HepG2 (cell line): ENCODE measurements at regions not wholly inside any gene's neighbourhood (a gene's known extent, or its start where the extent isn't known, plus 50 kb on each side); places are given as distances from the start of the nearest gene placed in this dataset.

ENCODE experiments used
- ATAC-seq: fragments of 200-7000 bp; cut with Tn5 transposase; 3 replicates; pipeline ENCODE4 v1.9.1; 2020; ENCODE audit warnings: mild to moderate bottlenecking, moderate library complexity
- BruUV-seq: library from RNA; stranded (reverse); fragments of 400-500 nt; replicated peaks from 2 replicates; lab custom pipeline; 2021; lab: Mats Ljungman, UMichigan
- CTCF ChIA-PET: fragments of 300-600 bp; formaldehyde crosslinking; extraction: SDS; loops from one replicate; lab custom pipeline; 2021; ENCODE audit warnings: low total read pairs, inconsistent platforms, low intra/inter-chr PET ratio; lab: Yijun Ruan, JAX
- POLR2A ChIA-PET: fragments of 350-600 bp; sonication (Branson Sonifier 250); formaldehyde crosslinking; loops from one replicate; lab custom pipeline; 2020; ENCODE audit warnings: antibody characterized with exemption, inconsistent platforms; lab: Yijun Ruan, JAX
- DNase-seq: peaks from one replicate; pipeline ENCODE4 v3.0.0-alpha.2; 2015; ENCODE audit warnings: low spot score
- FAIRE-seq: peaks from 3 replicates; lab custom pipeline; 2011; peaks lifted over from hg19 to GRCh38; lab: Jason Lieb, UNC
- H2AFZ ChIP-seq: one replicate; pipeline ENCODE4 v1.6.1; 2011; ENCODE audit warnings: low read length, inconsistent platforms
- H3K27ac ChIP-seq: fragments of 300-600 bp; 3 replicates; pipeline ENCODE4 v1.8.0; 2011; ENCODE audit warnings: mixed run types, mild to moderate bottlenecking, mixed read lengths, low read length, inconsistent platforms; ENCODE audit not compliant: insufficient read depth; ENCODE audit errors: extremely low read length
- H3K27me3 ChIP-seq, 2 experiments: fragments of 200-600 bp in 1 of 2; 2 replicates in 1 of 2; 3 replicates in 1 of 2; pipeline versions ENCODE4 v1.6.0 to v1.8.0; 2011; ENCODE audit warnings: low read length in 2 of 2, mild to moderate bottlenecking in 2 of 2, moderate library complexity in 2 of 2, inconsistent platforms in 1 of 2; ENCODE audit not compliant: insufficient read depth in 2 of 2, control insufficient read depth in 1 of 2
- H3K36me3 ChIP-seq, 2 experiments: fragments of 200-600 bp in 1 of 2; replicated peaks in 1 of 2; 2 replicates in 1 of 2; 3 replicates in 1 of 2; pipeline versions ENCODE4 v1.5.1 to v1.8.0; 2011; ENCODE audit warnings: low read length in 2 of 2, inconsistent platforms in 1 of 2; ENCODE audit not compliant: insufficient read depth in 2 of 2, control insufficient read depth in 1 of 2
- H3K4me1 ChIP-seq: 2 replicates; pipeline ENCODE4 v1.5.1; 2012; ENCODE audit warnings: low read length, inconsistent platforms; ENCODE audit not compliant: insufficient read depth
- H3K4me2 ChIP-seq: 2 replicates; pipeline ENCODE4 v1.6.0; 2011; ENCODE audit warnings: low read depth, low read length, inconsistent platforms
- H3K4me3 ChIP-seq, 3 experiments: fragments of 200-600 bp in 1 of 3; sonication (generic), shearing (Covaris generic) in 1 of 3; replicated peaks in 1 of 3; 2 replicates each; pipeline ENCODE4 v1.5.1; 2011 to 2016; ENCODE audit warnings: low read length in 3 of 3, inconsistent platforms in 2 of 3, low read depth in 2 of 3, mild to moderate bottlenecking in 2 of 3, control low read depth in 1 of 3, mixed read lengths in 1 of 3; ENCODE audit not compliant: insufficient read depth in 1 of 3
- H3K79me2 ChIP-seq: one replicate; pipeline ENCODE4 v1.6.1; 2011; ENCODE audit warnings: low read length, inconsistent platforms; ENCODE audit not compliant: insufficient read depth
- H3K9ac ChIP-seq: 2 replicates; pipeline ENCODE4 v1.6.0; 2011; ENCODE audit warnings: mild to moderate bottlenecking, low read depth, low read length, inconsistent platforms; ENCODE audit not compliant: insufficient read depth
- H3K9me3 ChIP-seq: 2 replicates; pipeline ENCODE4 v1.5.1; 2012; ENCODE audit warnings: mild to moderate bottlenecking, low read length
- H4K20me1 ChIP-seq: 2 replicates; pipeline ENCODE4 v1.6.0; 2011; ENCODE audit warnings: inconsistent platforms, mild to moderate bottlenecking, low read length, moderate library complexity; ENCODE audit not compliant: insufficient read depth
- FOXO4 ChIP-seq: sonication (generic); formaldehyde crosslinking; conservative IDR thresholded peaks from 2 replicates; pipeline ENCODE4 v1.8.1; 2023; ENCODE audit warnings: missing genetic modification reagents
- ISX ChIP-seq: sonication (generic); formaldehyde crosslinking; conservative IDR thresholded peaks from 2 replicates; pipeline ENCODE4 v1.5.0; 2020; ENCODE audit warnings: missing genetic modification reagents
- JUND ChIP-seq: sonication (generic); formaldehyde crosslinking; IDR thresholded peaks from 2 replicates; pipeline ENCODE4 v1.8.0; 2022; ENCODE audit warnings: mild to moderate bottlenecking, missing genetic modification reagents
- NFE2L1 ChIP-seq: sonication (generic); formaldehyde crosslinking; IDR thresholded peaks from 2 replicates; pipeline ENCODE4 v1.4.0; 2020; ENCODE audit warnings: missing genetic modification reagents, mild to moderate bottlenecking, borderline replicate concordance
- NR2F2 ChIP-seq: IDR thresholded peaks from 2 replicates; pipeline ENCODE4 v1.6.1; 2012; ENCODE audit warnings: low read depth, inconsistent platforms, borderline replicate concordance
- ZNF451 ChIP-seq: sonication (generic); formaldehyde crosslinking; IDR thresholded peaks from 2 replicates; pipeline ENCODE4 v1.5.0; 2020; ENCODE audit warnings: mild to moderate bottlenecking, missing genetic modification reagents
- ZNF510 ChIP-seq: sonication (generic); formaldehyde crosslinking; IDR thresholded peaks from 2 replicates; pipeline ENCODE4 v1.4.0; 2020; ENCODE audit warnings: low read depth, mild to moderate bottlenecking, missing genetic modification reagents
- ZZZ3 ChIP-seq: sonication (generic); formaldehyde crosslinking; IDR thresholded peaks from 2 replicates; pipeline ENCODE4 v1.4.0; 2020; ENCODE audit warnings: missing genetic modification reagents, mild to moderate bottlenecking, borderline replicate concordance
- WGBS: methylation state at CpG from one replicate; pipeline ENCODE4 v1.1.6; 2017; ENCODE audit warnings: low lambda C conversion rate; 5-methylcytosine and 5-hydroxymethylcytosine counted together
- in situ Hi-C: cut with HindIII; loops from 2 replicates; pipeline ENCODE4 v1.10.0; 2017; ENCODE audit warnings: low pct_unique_long_range_greater_than_20kb; ENCODE audit not compliant: extremely low pct_ligation_motif_present
- intact Hi-C: fragments of 100-400 bp; cut with micrococcal nuclease; formaldehyde crosslinking; loops from one replicate; pipeline ENCODE4 v1.10.0; 2022; ENCODE audit not compliant: unreplicated experiment
- TF ChIP-seq, protein P1 (sequence below): sonication (generic); formaldehyde crosslinking; IDR thresholded peaks from 2 replicates; pipeline ENCODE4 v1.8.1; 2022; ENCODE audit warnings: low read depth, mild to moderate bottlenecking, missing genetic modification reagents
- TF ChIP-seq, protein P2 (sequence below): sonication (generic); formaldehyde crosslinking; IDR thresholded peaks from 2 replicates; pipeline ENCODE4 v1.4.0; 2020; ENCODE audit warnings: mild to moderate bottlenecking, missing genetic modification reagents
- TF ChIP-seq, protein P3 (sequence below): sonication (generic); formaldehyde crosslinking; IDR thresholded peaks from 2 replicates; pipeline ENCODE4 v1.4.0; 2020; ENCODE audit warnings: missing genetic modification reagents

DNA sequence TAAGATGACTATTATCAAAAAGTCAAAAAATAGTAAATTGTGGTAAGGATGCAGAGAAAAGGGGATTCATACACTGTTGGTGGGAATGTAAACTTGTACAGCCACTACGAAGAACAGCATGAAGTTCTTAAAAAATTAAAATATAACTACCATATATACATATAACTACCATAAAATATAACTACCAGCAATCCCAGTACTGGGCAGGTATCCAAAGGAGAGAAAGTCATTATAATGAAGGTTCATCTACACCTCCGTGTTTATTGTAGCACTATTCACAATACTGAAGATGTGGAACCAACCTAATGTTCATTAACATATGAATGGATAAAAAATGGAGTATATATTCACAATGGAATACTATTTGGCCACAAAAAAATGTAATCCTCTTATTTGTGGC lies 360.9 kb upstream of the CT83 start:
- no peak for DNase-seq
- Histone ChIP-seq H3K27ac (no peak overlapping the region), H3K9me3 (no peaks in the 10 kb centered on the region), H3K4me2 (no peak overlapping the region), H3K79me2 (no peaks in the 10 kb centered on the region), H3K9ac (no peak overlapping the region), H4K20me1 (no peaks in the 10 kb centered on the region), H3K4me1 (no peaks in the 10 kb centered on the region), H3K4me3 (no peak overlapping the region), H3K27me3 (no peaks in the 10 kb centered on the region), H2AFZ (no peak overlapping the region), H3K36me3 (no peaks in the 10 kb centered on the region)
- BruUV-seq: no TSS peak
- ATAC-seq: no peak
- FAIRE-seq: no peak
- ChIA-PET POLR2A (no interaction called here), CTCF (no interaction called here)
- WGBS: 0% methylated on average over 2 of the region's 2 CpGs
- intact Hi-C loops: no loop called here
- in situ Hi-C loops: no loop called here
- TF ChIP-seq, protein P1, sequence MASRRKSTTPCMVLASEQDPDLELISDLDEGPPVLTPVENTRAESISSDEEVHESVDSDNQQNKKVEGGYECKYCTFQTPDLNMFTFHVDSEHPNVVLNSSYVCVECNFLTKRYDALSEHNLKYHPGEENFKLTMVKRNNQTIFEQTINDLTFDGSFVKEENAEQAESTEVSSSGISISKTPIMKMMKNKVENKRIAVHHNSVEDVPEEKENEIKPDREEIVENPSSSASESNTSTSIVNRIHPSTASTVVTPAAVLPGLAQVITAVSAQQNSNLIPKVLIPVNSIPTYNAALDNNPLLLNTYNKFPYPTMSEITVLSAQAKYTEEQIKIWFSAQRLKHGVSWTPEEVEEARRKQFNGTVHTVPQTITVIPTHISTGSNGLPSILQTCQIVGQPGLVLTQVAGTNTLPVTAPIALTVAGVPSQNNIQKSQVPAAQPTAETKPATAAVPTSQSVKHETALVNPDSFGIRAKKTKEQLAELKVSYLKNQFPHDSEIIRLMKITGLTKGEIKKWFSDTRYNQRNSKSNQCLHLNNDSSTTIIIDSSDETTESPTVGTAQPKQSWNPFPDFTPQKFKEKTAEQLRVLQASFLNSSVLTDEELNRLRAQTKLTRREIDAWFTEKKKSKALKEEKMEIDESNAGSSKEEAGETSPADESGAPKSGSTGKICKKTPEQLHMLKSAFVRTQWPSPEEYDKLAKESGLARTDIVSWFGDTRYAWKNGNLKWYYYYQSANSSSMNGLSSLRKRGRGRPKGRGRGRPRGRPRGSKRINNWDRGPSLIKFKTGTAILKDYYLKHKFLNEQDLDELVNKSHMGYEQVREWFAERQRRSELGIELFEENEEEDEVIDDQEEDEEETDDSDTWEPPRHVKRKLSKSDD (CRISPR knock-in tag): no peak
- no peak for TF ChIP-seq ZZZ3
- TF ChIP-seq ISX (CRISPR knock-in tag): no peak
- no peak for TF ChIP-seq JUND (CRISPR knock-in tag)
- no peak for TF ChIP-seq NR2F2
- TF ChIP-seq, protein P2, sequence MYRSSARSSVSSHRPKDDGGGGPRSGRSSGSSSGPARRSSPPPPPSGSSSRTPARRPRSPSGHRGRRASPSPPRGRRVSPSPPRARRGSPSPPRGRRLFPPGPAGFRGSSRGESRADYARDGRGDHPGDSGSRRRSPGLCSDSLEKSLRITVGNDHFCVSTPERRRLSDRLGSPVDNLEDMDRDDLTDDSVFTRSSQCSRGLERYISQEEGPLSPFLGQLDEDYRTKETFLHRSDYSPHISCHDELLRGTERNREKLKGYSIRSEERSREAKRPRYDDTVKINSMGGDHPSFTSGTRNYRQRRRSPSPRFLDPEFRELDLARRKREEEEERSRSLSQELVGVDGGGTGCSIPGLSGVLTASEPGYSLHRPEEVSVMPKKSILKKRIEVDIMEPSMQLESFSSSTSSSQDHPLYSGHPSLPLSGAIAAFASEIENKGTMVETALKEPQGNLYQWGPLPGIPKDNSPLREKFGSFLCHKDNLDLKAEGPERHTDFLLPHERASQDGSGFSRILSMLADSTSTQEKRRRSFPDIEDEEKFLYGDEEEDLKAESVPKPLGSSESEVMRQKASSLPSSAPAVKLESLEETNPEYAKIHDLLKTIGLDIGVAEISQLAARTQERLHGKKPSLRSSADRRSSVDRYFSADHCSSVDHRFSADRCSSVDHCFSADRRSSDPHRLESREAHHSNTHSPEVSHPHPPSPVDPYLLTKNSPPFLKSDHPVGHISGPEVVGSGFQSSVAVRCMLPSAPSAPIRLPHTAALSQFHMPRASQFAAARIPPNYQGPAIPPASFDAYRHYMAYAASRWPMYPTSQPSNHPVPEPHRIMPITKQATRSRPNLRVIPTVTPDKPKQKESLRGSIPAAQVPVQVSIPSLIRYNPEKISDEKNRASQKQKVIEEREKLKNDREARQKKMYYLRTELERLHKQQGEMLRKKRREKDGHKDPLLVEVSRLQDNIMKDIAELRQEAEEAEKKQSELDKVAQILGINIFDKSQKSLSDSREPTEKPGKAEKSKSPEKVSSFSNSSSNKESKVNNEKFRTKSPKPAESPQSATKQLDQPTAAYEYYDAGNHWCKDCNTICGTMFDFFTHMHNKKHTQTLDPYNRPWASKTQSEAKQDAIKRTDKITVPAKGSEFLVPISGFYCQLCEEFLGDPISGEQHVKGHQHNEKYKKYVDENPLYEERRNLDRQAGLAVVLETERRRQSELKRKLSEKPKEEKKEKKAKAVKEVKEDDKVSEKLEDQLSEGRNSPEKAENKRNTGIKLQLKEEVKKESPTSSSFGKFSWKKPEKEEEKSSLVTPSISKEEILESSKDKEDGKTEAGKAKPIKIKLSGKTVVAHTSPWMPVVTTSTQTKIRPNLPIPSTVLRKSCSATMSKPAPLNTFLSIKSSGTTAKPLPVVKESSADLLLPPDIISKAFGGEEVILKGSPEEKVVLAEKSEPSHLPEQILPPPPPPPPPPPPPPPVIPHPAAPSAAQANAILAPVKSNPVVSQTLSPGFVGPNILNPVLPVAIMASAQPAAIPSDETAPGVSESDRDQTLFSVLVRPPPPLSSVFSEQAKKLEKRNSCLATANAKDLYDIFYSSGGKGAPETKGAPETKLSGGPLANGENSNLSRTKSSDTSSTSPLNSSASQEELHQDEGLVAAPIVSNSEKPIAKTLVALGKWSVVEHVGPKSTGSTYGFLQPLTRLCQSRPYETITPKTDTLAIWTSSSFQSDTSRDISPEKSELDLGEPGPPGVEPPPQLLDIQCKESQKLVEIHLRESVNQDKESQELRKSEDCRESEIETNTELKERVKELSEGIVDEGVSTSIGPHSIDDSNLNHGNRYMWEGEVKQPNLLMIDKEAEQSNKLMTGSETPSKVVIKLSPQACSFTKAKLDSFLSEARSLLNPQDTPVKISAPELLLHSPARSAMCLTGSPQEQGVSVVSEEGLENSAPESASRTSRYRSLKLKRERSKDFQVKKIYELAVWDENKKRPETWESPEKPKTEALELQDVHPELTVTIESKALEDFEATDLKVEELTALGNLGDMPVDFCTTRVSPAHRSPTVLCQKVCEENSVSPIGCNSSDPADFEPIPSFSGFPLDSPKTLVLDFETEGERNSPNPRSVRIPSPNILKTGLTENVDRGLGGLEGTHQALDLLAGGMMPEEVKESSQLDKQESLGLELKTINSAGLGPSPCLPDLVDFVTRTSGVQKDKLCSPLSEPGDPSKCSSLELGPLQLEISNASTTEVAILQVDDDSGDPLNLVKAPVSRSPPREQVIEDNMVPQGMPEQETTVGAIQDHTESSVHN (CRISPR knock-in tag): no peak
- TF ChIP-seq, protein P3, sequence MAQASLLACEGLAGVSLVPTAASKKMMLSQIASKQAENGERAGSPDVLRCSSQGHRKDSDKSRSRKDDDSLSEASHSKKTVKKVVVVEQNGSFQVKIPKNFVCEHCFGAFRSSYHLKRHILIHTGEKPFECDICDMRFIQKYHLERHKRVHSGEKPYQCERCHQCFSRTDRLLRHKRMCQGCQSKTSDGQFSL: no peak
- TF ChIP-seq ZNF510 (CRISPR knock-in tag): no peak
- no peak for TF ChIP-seq FOXO4 (CRISPR knock-in tag)
- TF ChIP-seq NFE2L1 (CRISPR knock-in tag): no peak
- TF ChIP-seq ZNF451 (CRISPR knock-in tag): no peak
